HEK293T (cell line): ENCODE measurements at regions not wholly inside any gene's neighbourhood (a gene's known extent, or its start where the extent isn't known, plus 50 kb on each side); places are given as distances from the start of the nearest gene placed in this dataset.

Source experiments
- ARNT ChIP-seq: fragments of 450-650 bp; IDR thresholded peaks from 2 replicates; pipeline ENCODE4 v1.6.1; 2017; ENCODE audit warnings: mild to moderate bottlenecking
- BHLHE40 ChIP-seq: fragments of 450-650 bp; IDR thresholded peaks from 2 replicates; pipeline ENCODE4 v1.6.1; 2016; ENCODE audit warnings: mild to moderate bottlenecking, moderate library complexity, borderline replicate concordance
- CTBP1 ChIP-seq: fragments of 450-650 bp; IDR thresholded peaks from 2 replicates; pipeline ENCODE4 v1.6.1; 2016; ENCODE audit warnings: borderline replicate concordance
- FOXA1 ChIP-seq: fragments of 450-650 bp; IDR thresholded peaks from 2 replicates; pipeline ENCODE4 v1.6.1; 2016; ENCODE audit warnings: mild to moderate bottlenecking
- FOXM1 ChIP-seq: fragments of 450-650 bp; IDR thresholded peaks from 2 replicates; pipeline ENCODE4 v1.6.1; 2017; ENCODE audit warnings: mild to moderate bottlenecking, borderline replicate concordance
- HDGF ChIP-seq: fragments of 450-650 bp; IDR thresholded peaks from 2 replicates; pipeline ENCODE4 v1.6.1; 2017; ENCODE audit warnings: antibody characterized with exemption, borderline replicate concordance
- SP1 ChIP-seq: fragments of 450-650 bp; IDR thresholded peaks from 2 replicates; pipeline ENCODE4 v1.6.1; 2017
- SUZ12 ChIP-seq: fragments of 450-650 bp; IDR thresholded peaks from 2 replicates; pipeline ENCODE4 v1.6.1; 2016; ENCODE audit warnings: mild to moderate bottlenecking

DNA sequence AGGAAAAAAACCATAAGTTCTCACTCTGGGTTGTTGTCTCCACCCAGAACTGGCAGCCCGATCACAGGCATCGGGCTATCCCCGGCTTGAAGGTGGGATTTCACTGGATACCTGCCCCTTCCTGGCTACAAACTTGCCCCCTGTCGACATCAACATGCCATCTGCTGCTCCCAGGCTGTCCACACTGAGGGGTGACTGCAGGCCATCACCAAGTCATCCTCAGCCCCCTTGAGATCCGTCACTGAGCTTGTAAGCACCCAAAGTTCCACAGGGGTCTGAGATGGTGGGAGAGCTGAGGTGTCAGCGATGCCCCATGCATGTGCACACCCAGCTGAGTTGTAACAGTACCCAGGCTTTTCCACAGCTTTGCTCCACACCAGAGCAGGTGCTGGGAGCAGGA lies 211.0 kb downstream of the AMY1C start:
- TF ChIP-seq BHLHE40 (no peak), ARNT (no peak), SP1 (no peak), CTBP1 (no peak), FOXM1 (no peak), SUZ12 (no peak), FOXA1 (no peak), HDGF (no peak)
